ENCODE measurements at regions not wholly inside any gene's neighbourhood (a gene's known extent, or its start where the extent isn't known, plus 50 kb on each side); places are given as distances from the start of the nearest gene placed in this dataset.

DNA sequence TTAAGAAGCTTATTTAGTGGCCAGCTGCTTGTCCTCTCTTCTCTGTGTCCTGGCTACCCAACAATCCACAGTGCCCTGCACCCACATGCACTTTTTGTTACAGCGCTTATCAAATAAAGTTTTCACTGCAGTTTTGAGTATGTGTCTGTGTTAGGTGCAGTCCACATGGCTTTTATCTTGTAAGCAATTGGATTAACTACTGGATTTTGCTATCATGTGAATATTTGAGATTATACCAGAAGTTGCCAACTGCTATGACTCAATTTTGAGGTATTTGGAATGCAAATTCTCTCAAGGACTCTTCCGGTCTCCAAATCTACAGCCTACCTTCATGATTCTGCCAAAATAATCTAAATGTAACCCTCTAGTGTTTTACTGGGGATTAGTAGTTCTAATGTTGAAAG, 690.2 kb downstream of the NR2F1-AS1 start:
- Histone ChIP-seq H3K27me3 (ENCODE audit: control insufficient read depth in 2 of 2, insufficient read depth in 2 of 2, low read length in 2 of 2) (no peaks in the 10 kb centered on the region), H4K20me1 (replicated peaks; ENCODE audit: control insufficient read depth, extremely low read depth, insufficient read depth, low read length) (no peaks in the 10 kb centered on the region), H3K79me2 (ENCODE audit: control insufficient read depth, insufficient read depth, low read length) (no peaks in the 10 kb centered on the region), H3K9ac (replicated peaks; ENCODE audit: extremely low read depth, insufficient read depth, low read length) (no peak overlapping the region), H3K9me3 (replicated peaks; ENCODE audit: control insufficient read depth, insufficient read depth, low read length) (no peaks in the 10 kb centered on the region), H3K9me1 (replicated peaks; ENCODE audit: control insufficient read depth, extremely low read depth, insufficient read depth, low read length) (no peaks in the 10 kb centered on the region), H2AFZ (ENCODE audit: low read depth, low read length) (no peak overlapping the region), H3K4me1 (ENCODE audit: control insufficient read depth, extremely low read depth, insufficient read depth, low read length) (no peaks in the 10 kb centered on the region), H3K27ac (ENCODE audit: insufficient read depth, low read depth, low read length) (no peak overlapping the region), H3K36me3 (ENCODE audit: control insufficient read depth in 2 of 2, extremely low read depth in 1 of 2, insufficient read depth in 2 of 2, low read length in 2 of 2) (no peaks in the 10 kb centered on the region), H3K4me2 (ENCODE audit: insufficient read depth, low read length) (no peak overlapping the region), H3K4me3 (replicated peaks in 1 of 3; ENCODE audit: insufficient read depth in 1 of 3, low read depth in 1 of 3, low read length in 3 of 3) (no peak overlapping the region)
- CTCF ChIA-PET, result interaction anchor here (1.1 kb wide), 1 partner anchor 18 kb away, joined by 3 read pairs; no protein-coding TSS in a partner anchor
- no TSS peak for BruUV-seq (replicated peaks)
- no peak for TF ChIP-seq JUN (IDR thresholded peaks at IDR 0.05; ENCODE audit: borderline replicate concordance, insufficient read depth, insufficient read length, low read depth)
- TF ChIP-seq FOS (IDR thresholded peaks at IDR 0.05; ENCODE audit: borderline replicate concordance, insufficient read depth, low read length), result no peak
- TF ChIP-seq, protein P1, sequence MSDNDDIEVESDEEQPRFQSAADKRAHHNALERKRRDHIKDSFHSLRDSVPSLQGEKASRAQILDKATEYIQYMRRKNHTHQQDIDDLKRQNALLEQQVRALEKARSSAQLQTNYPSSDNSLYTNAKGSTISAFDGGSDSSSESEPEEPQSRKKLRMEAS (IDR thresholded peaks at IDR 0.05; ENCODE audit: insufficient read depth, insufficient read length), result no peak
- TF ChIP-seq POLR2AphosphoS5 (IDR thresholded peaks at IDR 0.05; ENCODE audit: insufficient read depth, low read depth, low read length), result no peak
- POLR2A ChIA-PET, result no interaction called here
- no peak for DNase-seq (ENCODE audit: low read depth, low spot score)
- dilution Hi-C loops (cut with MboI; ENCODE audit: extremely low pct_ligation_motif_present, low sequenced_read_pairs) (no loop called here), intact Hi-C loops (cut with micrococcal nuclease) (no loop called here)
- no peak for FAIRE-seq

DNA sequence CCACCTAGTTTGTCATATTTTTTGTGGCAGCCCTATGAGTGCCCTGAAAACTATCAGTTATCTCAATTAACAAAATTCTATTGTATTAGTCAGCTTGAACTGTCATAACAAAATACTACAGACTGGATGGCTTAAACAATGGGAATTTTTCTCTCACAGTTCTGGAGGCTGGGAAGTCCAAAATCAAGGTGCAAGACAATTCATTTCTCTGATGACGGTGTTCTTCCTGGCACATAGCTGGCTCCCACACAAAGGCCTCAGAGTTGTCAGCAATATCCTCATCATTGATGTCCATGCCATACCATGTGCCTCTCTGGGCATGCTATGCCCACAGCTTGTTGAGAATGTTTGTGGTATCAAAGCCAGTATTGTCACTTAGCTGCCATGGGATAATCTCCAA, 691.9 kb downstream of the NR2F1-AS1 start:
- Histone ChIP-seq H3K27ac (ENCODE audit: insufficient read depth, low read depth, low read length) (no peak overlapping the region), H2AFZ (ENCODE audit: low read depth, low read length) (no peak overlapping the region), H3K9ac (replicated peaks; ENCODE audit: extremely low read depth, insufficient read depth, low read length) (no peak overlapping the region), H3K36me3 (ENCODE audit: control insufficient read depth in 2 of 2, extremely low read depth in 1 of 2, insufficient read depth in 2 of 2, low read length in 2 of 2) (no peaks in the 10 kb centered on the region), H3K9me3 (replicated peaks; ENCODE audit: control insufficient read depth, insufficient read depth, low read length) (no peaks in the 10 kb centered on the region), H3K4me1 (ENCODE audit: control insufficient read depth, extremely low read depth, insufficient read depth, low read length) (no peaks in the 10 kb centered on the region), H3K4me3 (replicated peaks in 1 of 3; ENCODE audit: insufficient read depth in 1 of 3, low read depth in 1 of 3, low read length in 3 of 3) (no peak overlapping the region), H3K27me3 (ENCODE audit: control insufficient read depth in 2 of 2, insufficient read depth in 2 of 2, low read length in 2 of 2) (no peaks in the 10 kb centered on the region), H3K4me2 (ENCODE audit: insufficient read depth, low read length) (no peak overlapping the region), H3K79me2 (ENCODE audit: control insufficient read depth, insufficient read depth, low read length) (no peaks in the 10 kb centered on the region), H3K9me1 (replicated peaks; ENCODE audit: control insufficient read depth, extremely low read depth, insufficient read depth, low read length) (no peaks in the 10 kb centered on the region), H4K20me1 (replicated peaks; ENCODE audit: control insufficient read depth, extremely low read depth, insufficient read depth, low read length) (no peaks in the 10 kb centered on the region)
- FAIRE-seq (no peak), DNase-seq (ENCODE audit: low read depth, low spot score) (no peak)
- CTCF ChIA-PET, result no interaction called here
- dilution Hi-C loops (cut with MboI; ENCODE audit: extremely low pct_ligation_motif_present, low sequenced_read_pairs) (no loop called here), intact Hi-C loops (cut with micrococcal nuclease) (no loop called here)
- POLR2A ChIA-PET, result no interaction called here
- no peak for TF ChIP-seq FOS (IDR thresholded peaks at IDR 0.05; ENCODE audit: borderline replicate concordance, insufficient read depth, low read length)
- TF ChIP-seq, protein P2, sequence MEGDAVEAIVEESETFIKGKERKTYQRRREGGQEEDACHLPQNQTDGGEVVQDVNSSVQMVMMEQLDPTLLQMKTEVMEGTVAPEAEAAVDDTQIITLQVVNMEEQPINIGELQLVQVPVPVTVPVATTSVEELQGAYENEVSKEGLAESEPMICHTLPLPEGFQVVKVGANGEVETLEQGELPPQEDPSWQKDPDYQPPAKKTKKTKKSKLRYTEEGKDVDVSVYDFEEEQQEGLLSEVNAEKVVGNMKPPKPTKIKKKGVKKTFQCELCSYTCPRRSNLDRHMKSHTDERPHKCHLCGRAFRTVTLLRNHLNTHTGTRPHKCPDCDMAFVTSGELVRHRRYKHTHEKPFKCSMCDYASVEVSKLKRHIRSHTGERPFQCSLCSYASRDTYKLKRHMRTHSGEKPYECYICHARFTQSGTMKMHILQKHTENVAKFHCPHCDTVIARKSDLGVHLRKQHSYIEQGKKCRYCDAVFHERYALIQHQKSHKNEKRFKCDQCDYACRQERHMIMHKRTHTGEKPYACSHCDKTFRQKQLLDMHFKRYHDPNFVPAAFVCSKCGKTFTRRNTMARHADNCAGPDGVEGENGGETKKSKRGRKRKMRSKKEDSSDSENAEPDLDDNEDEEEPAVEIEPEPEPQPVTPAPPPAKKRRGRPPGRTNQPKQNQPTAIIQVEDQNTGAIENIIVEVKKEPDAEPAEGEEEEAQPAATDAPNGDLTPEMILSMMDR (IDR thresholded peaks at IDR 0.05; ENCODE audit: extremely low read depth in 1 of 2, insufficient read depth in 1 of 2, low read depth in 1 of 2, low read length in 2 of 2), result no peak
- TF ChIP-seq POLR2A (IDR thresholded peaks at IDR 0.05; ENCODE audit: low read depth, low read length), result no peak
- TF ChIP-seq EZH2 (IDR thresholded peaks at IDR 0.05; ENCODE audit: borderline replicate concordance, low read depth, low read length, severe bottlenecking), result no peak
- BruUV-seq (replicated peaks), result no TSS peak

Measured in endothelial cell of umbilical vein (primary cell).